Thyroid gland (tissue), 4 donors: ENCODE measurements at regions not wholly inside any gene's neighbourhood (a gene's known extent, or its start where the extent isn't known, plus 50 kb on each side); places are given as distances from the start of the nearest gene placed in this dataset.

Experiments used
- DNase-seq, 2 donors: peaks; one replicate each; pipeline ENCODE4 v3.0.0-alpha.2; 2019
- H3K27ac ChIP-seq, 3 donors: fragments of 200-600 bp; sonication (generic); 1 replicate in 2 of 3; 2 replicates in 1 of 3; pipeline ENCODE4 v1.5.1; 2016 to 2019; ENCODE audit warnings: mild to moderate bottlenecking in 1 of 3, moderate library complexity in 1 of 3
- H3K27me3 ChIP-seq: fragments of 200-600 bp; sonication (generic); one replicate; pipeline ENCODE4 v1.5.1; 2019
- H3K36me3 ChIP-seq, 2 donors: fragments of 200-600 bp; sonication (generic); one replicate each; pipeline ENCODE4 v1.5.1; 2016 to 2019
- H3K4me1 ChIP-seq, 2 donors: fragments of 200-600 bp; sonication (generic); one replicate each; pipeline ENCODE4 v1.5.1; 2017 to 2019
- H3K4me3 ChIP-seq, 3 donors: fragments of 200-600 bp; sonication (generic); replicated peaks in 1 of 3; 1 replicate in 2 of 3; 2 replicates in 1 of 3; pipeline ENCODE4 v1.5.1; 2016; ENCODE audit warnings: mild to moderate bottlenecking in 1 of 3
- H3K9me3 ChIP-seq: fragments of 200-600 bp; sonication (generic); one replicate; pipeline ENCODE4 v1.5.1; 2017
- CTCF ChIP-seq, 6 experiments: fragments of 200-600 bp in 3 of 6; fragments of 450-650 bp in 3 of 6; sonication (generic) in 3 of 6; IDR thresholded peaks; one replicate each; pipeline ENCODE4 v1.5.1; 2016 to 2019; ENCODE audit warnings: antibody characterized with exemption in 6 of 6, mild to moderate bottlenecking in 2 of 6, inconsistent platforms in 1 of 6, moderate library complexity in 1 of 6
- POLR2A ChIP-seq, 2 donors: fragments of 450-650 bp; IDR thresholded peaks; one replicate each; pipeline ENCODE4 v1.6.1; 2017; ENCODE audit warnings: antibody characterized with exemption in 2 of 2, mild to moderate bottlenecking in 2 of 2, moderate library complexity in 1 of 2
- WGBS, 2 donors: methylation state at CpG; one replicate each; pipeline ENCODE4 v1.1.5; 2017; 5-methylcytosine and 5-hydroxymethylcytosine counted together
- intact Hi-C: fragments of 100-400 bp; cut with DNase I; formaldehyde crosslinking; loops from one replicate; pipeline ENCODE4 v1.15.1; 2023

- H3K27ac ChIP-seq: no peak overlapping the region
- no peak overlapping the region for H3K4me3 ChIP-seq
- 61 to 68% methylated on average over 8 to 9 of the region's 9 CpGs for WGBS, 2 donors
- no peaks in the 10 kb centered on the region for H3K36me3 ChIP-seq
- no peak for DNase-seq
- intact Hi-C loops: no loop called here
- no peaks in the 10 kb centered on the region for H3K9me3 ChIP-seq
- H3K4me1 ChIP-seq: no peaks in the 10 kb centered on the region
- H3K27me3 ChIP-seq: no peaks in the 10 kb centered on the region
- TF ChIP-seq CTCF (IDR thresholded peaks at IDR 0.05): no peak
- TF ChIP-seq POLR2A (IDR thresholded peaks at IDR 0.05): no peak
These were observed 190.1 kb downstream of the GOLGA6L6 start for GRCh38 chr15:20351448-20351971.

- intact Hi-C loops: no loop called here
- Histone ChIP-seq H3K4me1 (no peaks in the 10 kb centered on the region), H3K36me3 (no peaks in the 10 kb centered on the region), H3K27me3 (no peaks in the 10 kb centered on the region), H3K4me3 (no peak overlapping the region), H3K27ac (no peak overlapping the region), H3K9me3 (no peaks in the 10 kb centered on the region)
- no peak for DNase-seq
- WGBS, 2 donors: 77 to 78% methylated on average over 13 of the region's 13 CpGs
- TF ChIP-seq POLR2A (IDR thresholded peaks at IDR 0.05): no peak
- no peak for TF ChIP-seq CTCF (IDR thresholded peaks at IDR 0.05)
These were observed 191.7 kb downstream of the GOLGA6L6 start for GRCh38 chr15:20349774-20350498.

- DNase-seq: no peak
- WGBS, 2 donors: 82 to 85% methylated on average over 12 to 18 of the region's 18 CpGs
- Histone ChIP-seq H3K4me3 (no peak overlapping the region), H3K27me3 (no peaks in the 10 kb centered on the region), H3K4me1 (no peaks in the 10 kb centered on the region), H3K36me3 (no peaks in the 10 kb centered on the region), H3K27ac (no peak overlapping the region), H3K9me3 (no peaks in the 10 kb centered on the region)
- TF ChIP-seq CTCF (IDR thresholded peaks at IDR 0.05): no peak
- intact Hi-C loops: no loop called here
These were observed 192.5 kb downstream of the GOLGA6L6 start for GRCh38 chr15:20348900-20349773.

GRCh38 chr15:20348291-20348899 lies 193.2 kb downstream of the GOLGA6L6 start:
- H3K4me1 ChIP-seq: no peaks in the 10 kb centered on the region
- WGBS, 2 donors: 77 to 91% methylated on average over 13 of the region's 13 CpGs
- TF ChIP-seq POLR2A (IDR thresholded peaks at IDR 0.05) (no peak), CTCF (IDR thresholded peaks at IDR 0.05) (no peak)
- H3K27ac ChIP-seq: no peak overlapping the region
- H3K4me3 ChIP-seq: no peak overlapping the region
- intact Hi-C loops: no loop called here
- H3K36me3 ChIP-seq: no peaks in the 10 kb centered on the region
- no peaks in the 10 kb centered on the region for H3K9me3 ChIP-seq
- no peak for DNase-seq
- H3K27me3 ChIP-seq: no peaks in the 10 kb centered on the region
